HG02943 (cell line): ENCODE measurements at regions not wholly inside any gene's neighbourhood (a gene's known extent, or its start where the extent isn't known, plus 50 kb on each side); places are given as distances from the start of the nearest gene placed in this dataset.

ENCODE experiments used
- ATAC-seq: cut with Tn5 transposase; IDR thresholded peaks from one replicate; pipeline ENCODE4 v1.9.1; 2021; ENCODE audit warnings: mild to moderate bottlenecking, low read depth, moderate library complexity; ENCODE audit not compliant: unreplicated experiment

DNA sequence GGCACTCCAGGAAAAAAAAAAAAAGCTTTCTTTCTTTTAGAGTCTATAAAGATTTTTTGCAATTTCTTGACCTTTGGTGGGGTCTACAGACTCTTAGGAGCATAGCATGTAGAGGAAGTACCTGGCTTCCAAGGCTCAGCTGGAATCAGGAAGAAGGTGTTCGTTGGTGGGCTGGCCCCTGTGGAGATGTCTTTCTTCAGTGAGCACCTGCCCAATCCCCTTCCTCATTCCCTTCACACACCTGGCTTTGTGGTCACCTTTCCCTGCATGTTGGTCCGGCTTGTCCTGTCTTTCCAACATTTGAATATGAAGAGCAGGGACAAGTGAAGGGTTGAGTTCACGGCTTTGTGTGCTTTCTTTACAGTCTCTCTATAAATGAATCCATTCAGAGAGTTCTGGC, 352.4 kb downstream of the HAPSTR1 start:
- ATAC-seq: no peak

- ATAC-seq: no peak
These were observed 355.2 kb downstream of the HAPSTR1 start for GRCh38 chr16:9446471-9447194.

DNA sequence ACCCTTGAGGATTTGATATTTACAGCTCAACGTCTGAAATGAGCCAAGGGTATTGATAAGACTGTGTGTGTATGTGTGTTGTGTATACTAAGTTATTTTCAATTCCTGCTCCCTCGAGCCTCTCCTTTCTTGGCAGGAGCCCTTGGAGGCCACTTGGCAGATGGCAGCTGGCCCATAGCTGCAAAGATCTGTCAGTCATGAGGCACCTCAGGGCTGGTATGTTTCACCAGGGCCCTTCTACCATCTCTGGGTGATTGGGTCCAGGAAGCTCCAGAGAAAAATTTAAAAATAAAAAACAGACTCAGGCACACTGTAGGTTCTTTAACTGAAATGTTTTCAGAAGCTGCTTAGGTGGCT, 355.7 kb downstream of the HAPSTR1 start:
- ATAC-seq: no peak

DNA sequence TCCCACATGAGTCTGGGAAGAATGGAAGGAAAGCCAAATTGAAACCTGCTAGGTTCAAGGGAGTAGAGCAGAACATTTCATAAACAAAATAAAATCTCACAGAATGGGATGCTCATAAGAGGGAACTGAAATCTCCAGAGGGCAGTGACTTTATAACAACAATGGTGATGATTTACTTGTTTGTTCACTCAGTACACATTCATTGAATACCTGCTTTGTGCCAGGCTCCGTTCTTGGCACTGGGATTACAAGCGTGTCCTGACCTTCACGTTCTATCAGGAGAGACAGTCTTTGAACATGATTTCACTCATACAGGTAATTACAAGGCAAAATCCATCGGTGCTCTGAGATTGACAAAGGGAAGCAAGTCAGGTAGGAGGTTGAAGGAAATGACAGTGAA, 356.3 kb downstream of the HAPSTR1 start:
- ATAC-seq: no peak

- no peak for ATAC-seq
These were observed 358.2 kb downstream of the HAPSTR1 start for GRCh38 chr16:9449597-9449996.

DNA sequence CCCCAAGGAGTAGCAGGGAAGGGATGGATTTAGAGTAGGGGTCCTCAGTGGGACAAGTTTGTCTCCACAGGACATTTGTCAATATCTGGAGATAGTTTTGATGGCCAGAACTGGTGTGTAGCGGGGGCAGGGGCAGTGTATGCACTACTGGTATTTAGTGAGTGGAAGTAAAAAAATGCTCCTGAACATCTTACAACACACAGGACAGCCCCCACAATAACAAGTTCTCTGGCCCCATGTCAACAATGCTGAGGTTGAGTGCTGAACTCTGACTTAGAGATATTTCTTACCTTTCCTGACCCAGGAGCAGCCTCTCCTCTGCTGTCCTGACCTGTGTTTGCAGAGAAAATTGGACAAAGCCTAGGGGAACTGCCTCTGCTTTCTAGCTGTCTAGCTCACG, 365.8 kb downstream of the HAPSTR1 start:
- ATAC-seq: no peak

GRCh38 chr16:9458816-9459215, 367.4 kb downstream of the HAPSTR1 start:
- ATAC-seq: no peak

- ATAC-seq: no peak
These were observed 371.5 kb downstream of the HAPSTR1 start for GRCh38 chr16:9462984-9463383.

DNA sequence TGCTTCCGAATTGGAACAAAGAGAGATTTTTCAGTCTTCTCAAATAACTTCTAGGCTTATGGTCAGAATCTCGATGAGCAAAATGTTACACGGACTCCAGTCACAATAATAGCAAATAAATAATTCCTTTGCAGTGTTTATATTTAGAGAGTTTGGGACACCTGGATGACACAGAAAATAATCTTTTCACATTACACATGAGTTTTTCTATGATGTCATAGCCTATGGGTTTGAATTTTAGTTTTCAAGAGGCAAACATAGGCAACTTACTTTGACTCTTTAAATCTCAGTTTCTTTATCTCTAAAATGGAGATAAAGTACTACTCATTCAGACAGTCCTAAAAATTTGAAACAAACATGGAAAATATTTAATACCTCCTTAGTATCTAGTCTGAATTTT, 372.0 kb downstream of the HAPSTR1 start:
- no peak for ATAC-seq

- no peak for ATAC-seq
These were observed 373.7 kb downstream of the HAPSTR1 start for GRCh38 chr16:9465161-9465560.

GRCh38 chr16:9469512-9469911, 378.1 kb downstream of the HAPSTR1 start:
- no peak for ATAC-seq

- no peak for ATAC-seq
These were observed 385.3 kb downstream of the HAPSTR1 start for GRCh38 chr16:9476744-9477143.

- ATAC-seq: no peak
These were observed 387.6 kb downstream of the HAPSTR1 start for GRCh38 chr16:9479008-9479407.

DNA sequence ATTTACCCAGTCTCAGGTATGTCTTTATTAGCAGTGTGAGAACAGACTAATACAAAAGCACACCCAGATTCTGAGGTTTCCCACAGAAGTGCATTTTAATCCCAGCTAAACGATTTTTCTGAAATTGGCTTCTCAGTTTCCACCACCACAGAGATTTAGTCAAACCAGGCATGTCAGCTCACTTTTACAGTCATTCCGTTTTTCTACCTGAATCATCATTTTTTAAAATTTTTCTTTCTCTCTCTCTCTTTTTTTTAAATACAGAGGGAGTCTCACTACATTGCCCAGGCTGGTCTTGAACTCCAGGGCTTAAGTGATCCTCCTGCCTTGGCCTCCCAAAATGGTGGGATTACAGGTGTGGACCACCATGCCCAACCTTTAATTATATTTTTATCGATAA, 389.1 kb downstream of the HAPSTR1 start:
- ATAC-seq: no peak

GRCh38 chr16:9481747-9482730, 390.6 kb downstream of the HAPSTR1 start:
- ATAC-seq: no peak

GRCh38 chr16:9484426-9484825, 393.0 kb downstream of the HAPSTR1 start:
- ATAC-seq: no peak

DNA sequence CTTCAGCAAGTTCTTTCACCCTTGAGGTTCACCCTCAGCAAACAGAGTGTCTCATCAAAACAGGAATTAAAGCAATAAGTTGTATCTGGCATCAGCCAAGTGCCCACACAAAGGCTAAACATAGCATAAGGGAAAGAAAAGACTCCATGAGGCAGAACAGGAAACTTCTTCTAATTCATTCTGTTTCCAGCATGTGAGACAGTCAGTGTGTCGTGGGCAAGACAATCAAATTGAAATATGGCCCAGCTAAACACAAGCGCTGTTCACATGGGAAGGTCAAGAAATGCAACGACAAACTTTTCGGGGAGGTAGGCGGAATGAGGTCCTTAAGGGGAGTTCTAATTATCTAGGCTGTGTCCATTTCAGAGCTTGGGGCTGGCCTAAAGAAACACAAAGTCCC, 393.4 kb downstream of the HAPSTR1 start:
- no peak for ATAC-seq

DNA sequence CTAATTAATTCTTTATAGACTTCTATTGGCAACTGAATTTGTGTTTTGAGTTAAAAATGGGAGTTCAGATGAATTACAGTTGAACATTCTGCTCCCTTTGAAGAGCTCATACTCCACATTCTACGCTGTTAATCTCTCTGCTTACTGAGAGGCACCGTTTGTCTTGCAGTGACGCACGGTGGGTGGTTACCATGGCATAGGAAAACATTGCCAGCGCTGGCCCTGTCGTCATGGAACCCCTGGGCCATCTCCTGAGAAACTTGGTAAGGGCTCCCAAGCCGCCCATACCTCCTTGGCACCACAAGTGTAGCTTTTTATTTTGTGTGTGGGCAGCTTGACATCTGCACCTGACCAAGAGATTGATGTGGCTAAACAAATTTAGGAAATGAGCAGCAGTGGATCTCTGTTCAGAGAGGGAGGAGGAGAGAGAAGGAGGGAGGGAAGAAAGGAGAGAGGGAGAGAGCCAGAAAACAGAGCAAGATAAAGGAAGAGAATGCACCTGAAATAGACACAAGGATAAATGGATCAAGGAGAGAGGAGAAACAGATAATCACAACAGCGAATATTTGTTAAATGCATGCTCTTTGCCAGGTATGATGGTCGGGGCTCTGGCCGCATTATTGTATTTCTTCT, 398.5 kb downstream of the HAPSTR1 start:
- no peak for ATAC-seq

DNA sequence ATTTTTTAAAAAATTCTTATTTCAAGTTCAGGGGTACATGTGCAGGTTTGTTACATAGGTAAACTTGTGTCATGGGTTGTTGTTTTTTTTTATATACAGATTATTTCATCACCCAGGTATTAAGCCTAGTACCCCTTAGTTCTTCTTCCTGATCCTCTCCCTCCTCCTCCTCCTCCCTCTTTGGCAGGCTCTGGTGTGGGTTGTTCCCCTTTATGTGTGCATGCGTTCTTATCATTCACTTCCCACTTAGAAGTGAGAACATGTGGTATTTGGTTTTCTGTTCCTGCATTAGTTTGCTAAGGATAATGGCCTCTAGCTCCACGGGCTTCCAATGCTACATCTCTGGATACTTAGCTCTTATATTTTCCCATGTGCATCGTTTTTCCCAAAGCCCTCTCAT, 404.4 kb downstream of the HAPSTR1 start:
- ATAC-seq: no peak

DNA sequence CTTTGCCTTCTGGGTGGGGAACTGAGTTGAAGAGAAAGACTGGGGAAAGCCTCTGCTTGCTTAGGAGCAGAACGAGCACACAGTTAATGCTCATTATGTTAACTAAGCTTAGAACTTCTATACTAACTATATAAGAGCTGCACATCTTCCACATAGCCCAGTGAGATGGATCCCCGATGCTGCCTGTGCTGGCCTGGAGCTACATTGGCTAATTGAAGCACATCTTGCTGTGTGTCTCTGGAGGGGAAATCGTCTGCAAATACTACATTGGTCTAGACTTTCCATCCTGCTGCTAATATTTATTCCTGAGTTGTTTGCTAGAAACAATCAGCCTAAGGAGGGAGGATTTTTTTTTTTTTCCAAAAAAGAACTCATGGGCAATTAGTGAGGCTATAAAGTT, 406.3 kb downstream of the HAPSTR1 start:
- no peak for ATAC-seq

DNA sequence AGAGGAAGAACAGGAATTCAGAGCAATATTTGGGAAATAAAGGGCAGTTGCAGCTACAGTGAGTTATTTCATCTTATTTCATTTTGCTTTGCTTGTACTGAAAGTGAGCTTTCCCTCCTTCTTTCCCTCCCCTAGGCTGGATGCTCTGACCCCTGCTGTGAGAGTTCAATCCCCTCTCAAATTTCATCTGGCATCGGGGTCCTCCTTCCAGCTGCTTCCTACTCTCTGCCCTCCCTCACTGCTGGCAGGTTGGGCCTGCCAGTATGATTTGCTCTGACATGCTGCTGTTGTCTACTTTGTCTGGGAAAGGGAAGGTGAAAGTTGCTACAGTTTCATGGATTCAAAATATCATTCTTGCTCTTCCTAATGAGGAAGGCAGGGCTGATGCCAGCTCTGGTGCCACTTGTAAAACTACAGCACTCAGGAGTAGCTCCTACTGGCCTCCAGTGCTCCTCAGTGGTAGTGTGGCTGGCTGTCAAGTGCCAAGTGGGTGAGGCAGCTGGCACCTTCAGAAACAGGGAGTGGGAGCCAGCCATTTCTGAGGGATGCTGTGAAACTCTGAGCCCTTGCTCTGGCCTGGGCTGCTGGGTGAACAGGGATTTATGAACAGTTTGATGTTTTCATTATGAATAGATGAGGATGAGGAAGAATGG, 408.6 kb downstream of the HAPSTR1 start:
- no peak for ATAC-seq
